GM18511 (cell line): ENCODE measurements at regions not wholly inside any gene's neighbourhood (a gene's known extent, or its start where the extent isn't known, plus 50 kb on each side); places are given as distances from the start of the nearest gene placed in this dataset.

ENCODE experiments used
- ATAC-seq: cut with Tn5 transposase; IDR thresholded peaks from one replicate; pipeline ENCODE4 v1.9.1; 2021; ENCODE audit warnings: mild to moderate bottlenecking, moderate library complexity; ENCODE audit not compliant: unreplicated experiment

- ATAC-seq: no peak
Observed at GRCh38 chr21:22993822-22994574, 1995.8 kb downstream of the NCAM2 start.

GRCh38 chr21:23003951-23004350, 2005.7 kb downstream of the NCAM2 start:
- no peak for ATAC-seq

- no peak for ATAC-seq
Observed at GRCh38 chr21:23008601-23009202, 2010.5 kb downstream of the NCAM2 start.

- ATAC-seq: no peak
Observed at GRCh38 chr21:23009360-23009759, 2011.2 kb downstream of the NCAM2 start.

DNA sequence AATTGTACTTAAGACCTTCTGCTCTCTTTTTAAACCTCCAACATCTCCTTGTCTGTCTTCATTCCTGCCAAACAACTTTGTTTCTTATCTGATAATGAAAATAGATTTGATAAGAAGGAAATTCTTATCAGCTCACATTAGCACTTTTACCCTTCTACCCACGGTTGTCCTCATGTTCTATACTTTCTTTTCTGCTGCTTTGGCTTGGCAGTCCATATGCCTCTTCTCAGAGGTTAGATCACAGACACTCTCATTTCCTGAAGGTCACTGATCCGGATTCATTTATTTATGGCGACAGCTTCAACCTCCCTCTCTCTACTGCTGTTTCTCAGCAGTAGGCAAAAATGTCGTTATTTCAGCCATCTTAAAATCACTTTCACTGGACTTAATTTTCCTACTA, 2015.8 kb downstream of the NCAM2 start:
- ATAC-seq: no peak

DNA sequence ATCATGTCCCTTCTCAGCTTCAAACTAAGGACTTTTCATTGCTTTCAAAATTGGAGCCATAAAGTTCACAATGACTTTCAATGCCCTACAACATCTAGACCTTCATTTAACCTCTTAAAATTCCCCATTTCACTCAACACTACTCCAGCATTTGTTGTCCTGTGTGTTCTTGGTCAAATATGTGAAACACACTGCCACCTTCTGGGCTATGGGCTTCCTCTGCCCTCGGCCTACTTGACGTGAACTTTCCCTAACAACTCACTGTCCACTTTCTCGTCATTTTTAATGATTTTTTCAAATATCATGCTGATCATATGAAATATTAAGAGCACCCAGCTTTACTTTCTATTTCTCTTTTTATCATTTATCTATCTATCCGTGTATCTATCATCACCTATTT, 2018.4 kb downstream of the NCAM2 start:
- no peak for ATAC-seq

- no peak for ATAC-seq
Observed at GRCh38 chr21:23017989-23018388, 2019.8 kb downstream of the NCAM2 start.

GRCh38 chr21:23020969-23021368, 2022.8 kb downstream of the NCAM2 start:
- no peak for ATAC-seq

- ATAC-seq: no peak
Observed at GRCh38 chr21:23021481-23021880, 2023.3 kb downstream of the NCAM2 start.

GRCh38 chr21:23026878-23027277, 2028.7 kb downstream of the NCAM2 start:
- no peak for ATAC-seq

GRCh38 chr21:23039846-23040245, 2041.6 kb downstream of the NCAM2 start:
- ATAC-seq: no peak

- ATAC-seq: no peak
Observed at GRCh38 chr21:23045955-23046354, 2047.7 kb downstream of the NCAM2 start.

- no peak for ATAC-seq
Observed at GRCh38 chr21:23067672-23068071, 2069.5 kb downstream of the NCAM2 start.

DNA sequence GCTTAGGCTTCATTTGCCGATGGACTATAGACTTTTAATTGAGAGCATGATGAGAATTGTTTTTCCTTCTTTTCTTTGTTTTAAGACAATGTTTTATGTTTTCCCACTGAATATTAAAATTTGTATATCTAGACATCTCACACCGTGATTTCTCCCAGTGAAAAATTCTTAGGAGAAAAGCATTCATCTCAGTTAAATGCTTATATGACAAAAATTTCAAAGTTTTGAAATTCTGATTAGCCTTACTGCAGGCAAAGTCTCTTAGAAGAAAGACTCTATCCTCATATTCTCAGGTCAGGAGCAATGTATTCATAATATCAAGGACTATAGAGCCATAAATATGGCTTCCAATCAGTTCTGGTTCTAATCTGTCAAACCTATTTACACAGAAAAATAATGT, 2085.0 kb downstream of the NCAM2 start:
- no peak for ATAC-seq

DNA sequence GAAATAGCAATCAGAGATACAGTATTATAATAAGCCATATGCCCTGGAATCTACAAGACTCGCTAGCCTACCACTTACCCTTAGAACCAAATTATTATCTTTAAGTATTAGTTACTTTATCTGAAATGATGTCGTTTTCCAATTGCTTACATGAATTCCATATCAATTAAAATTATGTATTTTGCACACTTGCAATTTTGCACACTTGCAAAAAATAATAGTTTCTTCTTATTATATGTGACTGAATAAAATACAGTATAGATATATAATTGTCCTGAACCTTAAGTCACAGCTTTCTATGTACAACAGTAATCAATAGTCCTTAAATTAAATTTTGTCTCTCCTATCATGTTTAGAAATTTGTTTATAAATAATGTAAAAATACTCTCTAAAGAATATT, 2095.1 kb downstream of the NCAM2 start:
- no peak for ATAC-seq

DNA sequence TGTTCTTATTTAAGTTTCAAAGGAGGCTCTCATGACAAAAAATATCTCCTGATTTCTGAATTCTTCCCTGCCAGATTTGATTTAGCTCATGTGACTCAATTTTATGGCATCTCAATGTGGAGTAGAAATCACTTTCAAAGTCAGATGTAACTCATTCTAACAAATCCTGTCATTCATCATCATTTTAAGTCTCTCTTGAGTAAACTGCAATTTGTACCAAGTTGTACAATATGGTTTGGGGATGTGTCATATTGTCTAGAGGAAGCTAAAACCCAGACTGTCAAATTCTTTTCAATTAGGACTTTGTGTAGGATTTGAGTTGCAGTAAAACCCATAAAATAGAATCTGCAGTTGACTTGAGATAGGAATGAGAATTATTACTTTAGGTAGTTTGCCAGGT, 2101.0 kb downstream of the NCAM2 start:
- ATAC-seq: no peak

DNA sequence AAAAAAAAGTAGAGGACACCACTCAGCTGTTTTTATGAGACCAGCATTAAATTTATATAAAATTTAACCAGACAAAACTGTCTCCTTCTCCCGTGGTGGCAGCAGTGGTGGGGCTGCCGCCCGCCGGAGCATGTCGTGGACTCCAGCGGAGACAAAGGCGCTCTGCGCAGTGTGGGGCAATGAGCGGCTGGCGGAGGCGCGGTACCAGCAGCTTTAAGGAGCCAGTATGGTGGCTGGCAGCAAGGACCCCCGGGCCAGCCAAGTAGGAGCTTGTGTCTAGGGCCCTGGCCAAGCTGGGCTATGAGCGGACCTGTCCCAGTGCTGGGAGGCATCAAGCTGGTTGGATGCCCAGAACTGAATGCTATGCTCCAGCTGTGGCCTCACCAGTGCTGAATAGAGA, 2102.9 kb downstream of the NCAM2 start:
- ATAC-seq: no peak

GRCh38 chr21:23108533-23108932, 2110.3 kb downstream of the NCAM2 start:
- ATAC-seq: no peak

DNA sequence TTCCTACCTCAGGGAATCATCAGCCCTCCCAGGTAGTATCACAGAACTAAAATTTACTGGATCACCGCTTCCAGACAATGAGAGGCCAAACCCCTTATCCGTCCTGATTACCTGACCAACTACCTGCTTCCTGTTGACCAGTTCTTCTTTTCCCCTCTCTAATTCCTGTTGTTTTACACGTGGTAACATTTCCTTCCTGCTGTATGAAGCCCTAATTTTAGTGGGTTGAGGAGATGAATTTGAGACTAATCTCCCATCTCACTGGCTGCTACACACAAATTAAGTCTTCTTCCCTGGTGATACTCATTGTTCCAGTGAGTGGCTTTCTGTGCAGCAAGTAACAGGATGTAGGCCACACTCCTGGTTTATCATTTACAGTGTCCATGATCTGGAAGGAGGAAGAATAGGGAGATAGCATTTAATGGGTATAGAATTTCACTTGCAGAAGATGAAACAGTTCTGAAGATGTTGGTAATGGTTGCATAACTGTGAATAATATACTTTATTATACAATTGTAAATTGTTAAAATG, 2112.9 kb downstream of the NCAM2 start:
- ATAC-seq: no peak

GRCh38 chr21:23119491-23119890, 2121.3 kb downstream of the NCAM2 start:
- ATAC-seq: no peak

DNA sequence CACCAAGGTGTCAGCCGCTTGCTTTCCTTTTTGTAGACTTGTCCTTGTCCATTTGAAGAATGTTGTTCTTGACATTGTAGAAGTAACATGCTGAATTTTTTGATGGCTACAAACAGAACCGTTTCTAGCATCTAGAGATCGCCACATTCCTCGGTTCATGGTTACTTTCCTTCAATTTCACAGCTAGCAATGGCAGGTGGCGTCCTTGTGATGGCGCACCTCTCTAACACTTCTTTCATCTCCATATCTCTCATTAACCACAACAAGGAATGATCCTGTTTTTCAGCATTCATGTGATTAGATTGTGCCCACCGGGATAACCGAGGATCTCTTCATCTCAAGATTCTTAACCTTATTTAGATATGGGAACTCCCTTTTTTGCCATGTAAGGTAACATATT, 2129.8 kb downstream of the NCAM2 start:
- ATAC-seq: no peak

DNA sequence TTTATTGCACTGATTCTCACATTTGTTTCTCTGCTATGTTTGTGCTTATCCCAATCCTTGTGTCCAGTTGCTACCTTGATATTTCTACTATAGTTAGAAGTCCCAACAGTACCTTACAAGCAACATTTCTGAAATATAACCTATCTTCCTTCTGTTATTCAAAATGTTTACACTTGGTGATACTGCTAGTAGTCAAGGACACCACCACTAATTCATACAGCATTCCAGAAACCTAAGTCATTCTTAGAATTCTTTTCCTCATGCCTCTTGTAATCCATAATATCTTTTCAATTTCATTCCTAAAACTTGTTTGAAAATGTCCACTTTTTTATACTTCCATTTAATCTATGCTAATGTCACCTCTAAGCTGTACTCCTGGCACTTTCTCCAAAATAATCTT, 2132.1 kb downstream of the NCAM2 start:
- no peak for ATAC-seq

- ATAC-seq: no peak
Observed at GRCh38 chr21:23131177-23131576, 2133.0 kb downstream of the NCAM2 start.
